Kidney epithelial cell (primary cell): ENCODE measurements at regions not wholly inside any gene's neighbourhood (a gene's known extent, or its start where the extent isn't known, plus 50 kb on each side); places are given as distances from the start of the nearest gene placed in this dataset.

Experiments used
- DNase-seq: peaks from one replicate; pipeline ENCODE4 v3.0.0-alpha.2; 2010; ENCODE audit warnings: low read depth
- H3K27me3 ChIP-seq: 2 replicates; pipeline ENCODE4 v1.6.0; 2011; ENCODE audit warnings: low read length; ENCODE audit not compliant: control insufficient read depth, insufficient read depth
- H3K36me3 ChIP-seq: 2 replicates; pipeline ENCODE4 v1.5.1; 2011; ENCODE audit warnings: low read length; ENCODE audit not compliant: control insufficient read depth, insufficient read depth
- H3K4me3 ChIP-seq: 2 replicates; pipeline ENCODE4 v1.5.1; 2011; ENCODE audit warnings: low read depth, mild to moderate bottlenecking, control low read depth, low read length
- CTCF ChIP-seq: IDR thresholded peaks from 2 replicates; pipeline ENCODE4 v1.5.1; 2011; ENCODE audit warnings: mild to moderate bottlenecking, moderate library complexity, low read length, control low read depth, inconsistent platforms; ENCODE audit not compliant: insufficient read depth, poor library complexity, severe bottlenecking

- Histone ChIP-seq H3K4me3 (no peak overlapping the region), H3K27me3 (no peaks in the 10 kb centered on the region), H3K36me3 (no peaks in the 10 kb centered on the region)
- TF ChIP-seq CTCF, result no peak
- DNase-seq, result no peak
Measured at GRCh38 chr14:104271391-104271790, 133.0 kb downstream of the KIF26A start.

DNA sequence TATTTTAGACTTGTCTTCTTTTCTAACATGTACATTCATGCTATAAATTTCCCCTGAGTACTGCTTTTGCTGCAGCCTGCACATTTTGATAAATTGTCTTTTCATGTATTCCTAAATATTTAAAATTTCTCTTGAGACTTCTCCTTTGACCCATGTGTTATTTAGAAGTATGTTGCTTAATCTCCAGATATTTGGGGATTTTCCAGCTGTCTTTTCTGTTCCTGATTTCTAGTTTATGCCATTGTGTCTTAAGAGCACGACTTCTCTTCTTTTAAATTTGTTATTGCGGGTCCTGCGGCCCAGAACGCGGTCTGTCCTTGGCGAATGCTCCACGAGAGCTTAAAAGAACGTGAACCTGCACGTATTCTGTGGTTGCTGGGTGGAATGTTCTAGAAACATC lies 136.4 kb downstream of the KIF26A start:
- no peak for TF ChIP-seq CTCF
- no peak for DNase-seq
- Histone ChIP-seq H3K27me3 (no peaks in the 10 kb centered on the region), H3K36me3 (no peaks in the 10 kb centered on the region), H3K4me3 (no peak overlapping the region)

GRCh38 chr14:104277416-104278213 lies 139.2 kb downstream of the KIF26A start:
- no peak overlapping the region for H3K4me3 ChIP-seq
- no peaks in the 10 kb centered on the region for H3K36me3 ChIP-seq
- TF ChIP-seq CTCF, result no peak
- no peaks in the 10 kb centered on the region for H3K27me3 ChIP-seq
- no peak for DNase-seq

GRCh38 chr14:104278214-104278534 lies 139.8 kb downstream of the KIF26A start:
- TF ChIP-seq CTCF, result no peak

DNA sequence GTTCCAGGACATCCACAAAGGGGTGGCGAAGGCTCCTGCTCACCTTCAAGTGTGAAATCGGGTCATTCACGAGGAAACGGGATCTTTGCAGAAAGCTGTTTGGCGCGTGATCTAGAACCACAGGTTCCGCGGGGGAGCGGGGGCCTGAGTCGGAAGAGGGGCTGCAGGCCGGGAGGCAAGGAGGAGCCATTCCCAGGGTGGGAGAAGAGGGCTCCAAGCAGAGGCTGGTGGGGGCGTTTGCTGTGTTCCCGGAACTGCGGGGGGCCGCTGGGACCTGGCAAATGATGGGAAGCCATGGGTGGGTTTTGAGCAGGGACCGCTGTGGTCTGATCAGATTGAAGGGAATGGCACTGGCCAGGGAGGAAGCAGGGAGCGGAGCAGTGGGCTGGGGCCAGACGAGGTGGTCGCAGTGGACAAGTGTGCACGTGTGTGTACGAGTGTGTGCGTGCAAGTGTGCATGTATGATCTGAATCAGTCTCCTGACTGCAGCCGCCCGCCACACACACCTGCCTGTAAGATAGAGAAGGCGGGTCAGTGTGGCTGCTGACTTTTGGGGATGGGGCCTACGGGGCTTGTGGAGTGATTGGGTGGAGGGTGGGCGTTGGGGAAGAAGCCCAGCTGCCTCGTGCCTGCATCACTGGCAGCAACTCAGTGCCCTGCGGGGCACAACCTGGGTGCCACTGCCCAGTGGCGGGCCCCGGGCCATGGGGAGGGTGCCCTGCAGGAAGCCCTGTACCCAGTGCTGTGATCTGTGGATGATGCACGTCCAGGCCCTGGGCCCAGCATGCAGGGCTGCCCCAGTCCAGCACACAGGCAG lies 141.9 kb downstream of the KIF26A start:
- no peak for TF ChIP-seq CTCF
- Histone ChIP-seq H3K4me3 (no peak overlapping the region), H3K27me3 (peaks cover 4% of the 10 kb centered on the region)

More at GRCh38 chr14:104278214-104278534, 139.8 kb downstream of the KIF26A start:
- Histone ChIP-seq H3K4me3 (no peak overlapping the region), H3K27me3 (peaks cover under 1% of the 10 kb centered on the region), H3K36me3 (no peaks in the 10 kb centered on the region)
- no peak for DNase-seq

More for the DNA sequence above, 141.9 kb downstream of the KIF26A start:
- DNase-seq, result no peak
- H3K36me3 ChIP-seq, result no peaks in the 10 kb centered on the region
